ENCODE measurements at regions not wholly inside any gene's neighbourhood (a gene's known extent, or its start where the extent isn't known, plus 50 kb on each side); places are given as distances from the start of the nearest gene placed in this dataset.

GRCh38 chr4:141497627-141498026, 138.8 kb upstream of the IL15 start:
- no peak for DNase-seq
- Histone ChIP-seq H3K9me3 (no peaks in the 10 kb centered on the region), H3K4me1 (ENCODE audit: control insufficient read depth in 1 of 2, insufficient read depth in 2 of 2, low read depth in 1 of 2, low read length in 1 of 2) (peaks cover 0 to 6% of the 10 kb centered on the region in 2 experiments; a peak in 3 of 4 replicates), H3K9ac (no peak overlapping the region), H3K36me3 (replicated peaks in 1 of 2; ENCODE audit: control insufficient read depth in 1 of 2, insufficient read depth in 2 of 2, low read length in 1 of 2) (no peaks in the 10 kb centered on the region), H2AFZ (ENCODE audit: low read depth) (no peak overlapping the region), H3K9me2 (no peaks in the 10 kb centered on the region), H3K4me3 (ENCODE audit: low read depth in 2 of 2, low read length in 1 of 2) (no peak overlapping the region), H4K20me1 (ENCODE audit: insufficient read depth) (no peaks in the 10 kb centered on the region), H3K79me2 (ENCODE audit: insufficient read depth) (no peaks in the 10 kb centered on the region), H3K4me2 (no peak overlapping the region), H3F3A (replicated peaks; ENCODE audit: insufficient read depth) (peaks cover 7% of the 10 kb centered on the region), H3K27me3 (ENCODE audit: insufficient read depth) (no peaks in the 10 kb centered on the region), H3K27ac (ENCODE audit: low read depth in 2 of 2, low read length in 1 of 2) (no peak overlapping the region)
- POLR2A ChIA-PET: no interaction called here
- WGBS (ENCODE audit: low lambda C conversion rate): 100% methylated on average over 1 of the region's 1 CpG
- CTCF ChIA-PET: no interaction called here
- TF ChIP-seq NRF1 (IDR thresholded peaks at IDR 0.05; ENCODE audit: low read depth, low read length): no peak
- TF ChIP-seq USF1 (IDR thresholded peaks at IDR 0.05; ENCODE audit: borderline replicate concordance, low read depth): no peak
- TF ChIP-seq MEF2A (IDR thresholded peaks at IDR 0.05; ENCODE audit: borderline replicate concordance, low read depth): no peak
- TF ChIP-seq YY1 (IDR thresholded peaks at IDR 0.05; ENCODE audit: low read depth): no peak
- no peak for TF ChIP-seq CHD2 (IDR thresholded peaks at IDR 0.05; ENCODE audit: low read length, partially characterized antibody)
- TF ChIP-seq MXI1 (IDR thresholded peaks at IDR 0.05; ENCODE audit: low read depth, low read length): no peak
- TF ChIP-seq, protein P1, sequence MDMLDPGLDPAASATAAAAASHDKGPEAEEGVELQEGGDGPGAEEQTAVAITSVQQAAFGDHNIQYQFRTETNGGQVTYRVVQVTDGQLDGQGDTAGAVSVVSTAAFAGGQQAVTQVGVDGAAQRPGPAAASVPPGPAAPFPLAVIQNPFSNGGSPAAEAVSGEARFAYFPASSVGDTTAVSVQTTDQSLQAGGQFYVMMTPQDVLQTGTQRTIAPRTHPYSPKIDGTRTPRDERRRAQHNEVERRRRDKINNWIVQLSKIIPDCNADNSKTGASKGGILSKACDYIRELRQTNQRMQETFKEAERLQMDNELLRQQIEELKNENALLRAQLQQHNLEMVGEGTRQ (IDR thresholded peaks at IDR 0.05; ENCODE audit: borderline replicate concordance, low read depth, low read length): no peak
- TF ChIP-seq, protein P2, sequence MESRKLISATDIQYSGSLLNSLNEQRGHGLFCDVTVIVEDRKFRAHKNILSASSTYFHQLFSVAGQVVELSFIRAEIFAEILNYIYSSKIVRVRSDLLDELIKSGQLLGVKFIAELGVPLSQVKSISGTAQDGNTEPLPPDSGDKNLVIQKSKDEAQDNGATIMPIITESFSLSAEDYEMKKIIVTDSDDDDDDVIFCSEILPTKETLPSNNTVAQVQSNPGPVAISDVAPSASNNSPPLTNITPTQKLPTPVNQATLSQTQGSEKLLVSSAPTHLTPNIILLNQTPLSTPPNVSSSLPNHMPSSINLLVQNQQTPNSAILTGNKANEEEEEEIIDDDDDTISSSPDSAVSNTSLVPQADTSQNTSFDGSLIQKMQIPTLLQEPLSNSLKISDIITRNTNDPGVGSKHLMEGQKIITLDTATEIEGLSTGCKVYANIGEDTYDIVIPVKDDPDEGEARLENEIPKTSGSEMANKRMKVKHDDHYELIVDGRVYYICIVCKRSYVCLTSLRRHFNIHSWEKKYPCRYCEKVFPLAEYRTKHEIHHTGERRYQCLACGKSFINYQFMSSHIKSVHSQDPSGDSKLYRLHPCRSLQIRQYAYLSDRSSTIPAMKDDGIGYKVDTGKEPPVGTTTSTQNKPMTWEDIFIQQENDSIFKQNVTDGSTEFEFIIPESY (IDR thresholded peaks at IDR 0.05; ENCODE audit: borderline replicate concordance, low read depth): no peak
- TF ChIP-seq FOXJ3 (CRISPR knock-in tag; IDR thresholded peaks at IDR 0.05): no peak
- TF ChIP-seq RCOR1 (IDR thresholded peaks at IDR 0.05; ENCODE audit: low read length): no peak
- TF ChIP-seq GABPA (IDR thresholded peaks at IDR 0.05; ENCODE audit: low read depth): no peak
- no peak for TF ChIP-seq EP300 (IDR thresholded peaks at IDR 0.05; ENCODE audit: borderline replicate concordance in 1 of 2, low read depth in 1 of 2, low read length in 1 of 2)
- no peak for TF ChIP-seq RXRA (IDR thresholded peaks at IDR 0.05; ENCODE audit: borderline replicate concordance, low read depth)
- TF ChIP-seq IRF3 (IDR thresholded peaks at IDR 0.05; ENCODE audit: low read depth, low read length): no peak
- TF ChIP-seq FOXM1 (IDR thresholded peaks at IDR 0.05; ENCODE audit: low read depth): no peak
- no peak for TF ChIP-seq TEAD4 (IDR thresholded peaks at IDR 0.05; ENCODE audit: borderline replicate concordance, insufficient read depth)
- no peak for TF ChIP-seq RAD21 (IDR thresholded peaks at IDR 0.05; ENCODE audit: low read length)
- TF ChIP-seq TAF1 (IDR thresholded peaks at IDR 0.05; ENCODE audit: borderline replicate concordance, low read depth, low read length): no peak
- TF ChIP-seq, protein P3, sequence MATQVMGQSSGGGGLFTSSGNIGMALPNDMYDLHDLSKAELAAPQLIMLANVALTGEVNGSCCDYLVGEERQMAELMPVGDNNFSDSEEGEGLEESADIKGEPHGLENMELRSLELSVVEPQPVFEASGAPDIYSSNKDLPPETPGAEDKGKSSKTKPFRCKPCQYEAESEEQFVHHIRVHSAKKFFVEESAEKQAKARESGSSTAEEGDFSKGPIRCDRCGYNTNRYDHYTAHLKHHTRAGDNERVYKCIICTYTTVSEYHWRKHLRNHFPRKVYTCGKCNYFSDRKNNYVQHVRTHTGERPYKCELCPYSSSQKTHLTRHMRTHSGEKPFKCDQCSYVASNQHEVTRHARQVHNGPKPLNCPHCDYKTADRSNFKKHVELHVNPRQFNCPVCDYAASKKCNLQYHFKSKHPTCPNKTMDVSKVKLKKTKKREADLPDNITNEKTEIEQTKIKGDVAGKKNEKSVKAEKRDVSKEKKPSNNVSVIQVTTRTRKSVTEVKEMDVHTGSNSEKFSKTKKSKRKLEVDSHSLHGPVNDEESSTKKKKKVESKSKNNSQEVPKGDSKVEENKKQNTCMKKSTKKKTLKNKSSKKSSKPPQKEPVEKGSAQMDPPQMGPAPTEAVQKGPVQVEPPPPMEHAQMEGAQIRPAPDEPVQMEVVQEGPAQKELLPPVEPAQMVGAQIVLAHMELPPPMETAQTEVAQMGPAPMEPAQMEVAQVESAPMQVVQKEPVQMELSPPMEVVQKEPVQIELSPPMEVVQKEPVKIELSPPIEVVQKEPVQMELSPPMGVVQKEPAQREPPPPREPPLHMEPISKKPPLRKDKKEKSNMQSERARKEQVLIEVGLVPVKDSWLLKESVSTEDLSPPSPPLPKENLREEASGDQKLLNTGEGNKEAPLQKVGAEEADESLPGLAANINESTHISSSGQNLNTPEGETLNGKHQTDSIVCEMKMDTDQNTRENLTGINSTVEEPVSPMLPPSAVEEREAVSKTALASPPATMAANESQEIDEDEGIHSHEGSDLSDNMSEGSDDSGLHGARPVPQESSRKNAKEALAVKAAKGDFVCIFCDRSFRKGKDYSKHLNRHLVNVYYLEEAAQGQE (IDR thresholded peaks at IDR 0.05; ENCODE audit: low read depth, low read length): no peak

All from SK-N-SH (cell line).